ENCODE measurements at regions not wholly inside any gene's neighbourhood (a gene's known extent, or its start where the extent isn't known, plus 50 kb on each side); places are given as distances from the start of the nearest gene placed in this dataset.
"Not testable (repeated sequence)": the region's sequence is repeated elsewhere in the genome, so short reads cannot be mapped to it uniquely, and the experiment has no call there.

DNA sequence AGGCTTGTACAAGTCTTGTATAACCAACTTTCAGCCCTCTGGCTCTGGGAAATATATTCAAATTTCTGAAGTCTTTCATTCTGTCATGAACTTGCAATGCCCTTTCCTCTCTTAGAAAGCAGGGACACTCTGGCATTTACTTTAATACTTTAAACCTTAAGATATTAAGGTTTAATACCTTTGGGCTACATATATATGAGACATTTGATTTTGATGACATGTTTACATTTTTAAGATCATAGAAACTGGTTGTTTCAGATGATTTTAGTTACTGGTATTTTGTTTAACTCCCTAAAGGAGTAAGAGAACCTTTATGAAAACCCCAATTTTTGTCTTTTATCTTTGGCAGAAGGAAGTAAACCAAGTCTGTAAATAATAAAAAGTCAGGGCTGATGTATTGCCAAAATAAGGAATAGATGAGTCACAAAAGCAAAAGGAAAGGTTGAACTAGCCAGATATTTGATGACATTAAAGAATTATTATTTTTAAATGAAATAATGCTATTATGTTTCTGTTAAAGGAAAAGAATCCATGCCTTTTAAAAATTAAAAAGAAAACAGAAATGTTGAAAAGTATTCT, 579.0 kb upstream of the CBLB start:
- no peak overlapping the region for H3K4me3 ChIP-seq
- no peaks in the 10 kb centered on the region for H3K36me3 ChIP-seq
- no peak for DNase-seq
- H3K9me3 ChIP-seq, result no peaks in the 10 kb centered on the region
- H3K27me3 ChIP-seq, result no peaks in the 10 kb centered on the region

DNA sequence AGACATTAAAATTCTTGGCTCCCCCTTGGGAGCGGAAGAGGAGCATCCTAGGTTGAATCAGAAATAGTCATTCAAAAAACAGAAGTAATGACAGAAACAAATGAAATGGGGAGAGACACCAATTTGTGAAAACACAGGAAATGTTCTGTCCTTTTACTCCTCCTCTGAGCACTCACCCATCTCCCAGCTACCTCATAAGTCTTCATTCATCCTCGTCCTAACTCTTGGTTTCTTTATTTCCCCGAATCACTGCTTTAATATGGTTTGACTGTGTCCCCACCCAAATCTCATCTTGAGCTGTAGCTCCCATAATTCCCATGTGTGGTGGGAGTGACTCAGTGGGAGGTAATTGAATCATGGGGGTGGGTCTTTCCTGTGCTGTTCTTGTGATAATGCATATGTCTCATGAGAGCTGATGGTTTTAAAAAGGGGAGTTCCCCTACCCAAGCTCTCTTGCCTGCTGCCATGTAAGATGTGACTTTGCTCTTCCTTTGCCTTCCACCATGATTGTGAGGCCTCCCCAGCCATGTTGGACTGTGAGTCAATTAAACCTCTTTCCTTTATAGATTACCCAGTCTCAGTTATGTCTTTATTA, 579.7 kb upstream of the CBLB start:
- not testable (repeated sequence) for H3K4me3 ChIP-seq, H3K36me3 ChIP-seq, DNase-seq, H3K9me3 ChIP-seq, H3K27me3 ChIP-seq

DNA sequence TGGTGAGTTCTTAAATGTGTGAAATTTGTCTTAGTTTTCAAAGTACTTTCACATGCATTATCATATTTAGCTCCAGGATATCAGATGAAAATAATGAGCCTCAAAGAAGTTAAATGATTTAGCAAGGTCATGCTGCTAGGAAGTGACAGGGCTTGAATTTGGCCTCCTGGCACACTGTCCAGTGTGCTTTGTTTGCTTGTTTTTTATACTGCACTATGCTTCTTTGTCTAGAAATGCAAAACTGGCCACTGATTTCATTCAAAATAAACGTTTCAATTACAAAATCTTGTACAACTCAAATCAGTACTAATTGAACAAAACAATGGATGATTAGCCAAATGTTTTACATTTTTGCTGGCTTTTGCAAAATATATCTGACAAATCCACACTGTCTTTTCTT, 583.3 kb upstream of the CBLB start:
- no peak overlapping the region for H3K4me3 ChIP-seq
- no peaks in the 10 kb centered on the region for H3K9me3 ChIP-seq
- no peaks in the 10 kb centered on the region for H3K27me3 ChIP-seq
- no peak for DNase-seq
- H3K36me3 ChIP-seq, result no peaks in the 10 kb centered on the region

DNA sequence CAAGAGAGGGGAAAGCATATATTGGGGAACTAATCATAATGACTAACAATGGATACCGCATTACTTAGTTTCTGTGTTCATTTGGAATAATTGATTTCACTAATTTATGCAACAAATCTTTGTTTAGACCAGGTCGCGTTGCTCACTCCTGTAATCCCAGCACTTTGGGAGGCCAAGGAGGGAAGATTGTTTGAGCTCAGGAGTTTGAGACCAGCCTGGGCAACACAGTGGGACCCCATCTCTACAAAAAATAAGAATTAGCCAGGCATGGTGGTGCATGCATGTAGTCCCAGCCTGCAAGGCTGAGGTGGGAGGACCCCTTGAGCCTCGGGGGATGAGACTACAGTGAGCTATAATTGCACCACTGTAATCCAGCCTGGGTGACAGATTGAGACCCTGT, 585.7 kb upstream of the CBLB start:
- DNase-seq, result no peak
- H3K4me3 ChIP-seq, result no peak overlapping the region
- H3K27me3 ChIP-seq, result no peaks in the 10 kb centered on the region
- H3K9me3 ChIP-seq, result no peaks in the 10 kb centered on the region
- H3K36me3 ChIP-seq, result no peaks in the 10 kb centered on the region

DNA sequence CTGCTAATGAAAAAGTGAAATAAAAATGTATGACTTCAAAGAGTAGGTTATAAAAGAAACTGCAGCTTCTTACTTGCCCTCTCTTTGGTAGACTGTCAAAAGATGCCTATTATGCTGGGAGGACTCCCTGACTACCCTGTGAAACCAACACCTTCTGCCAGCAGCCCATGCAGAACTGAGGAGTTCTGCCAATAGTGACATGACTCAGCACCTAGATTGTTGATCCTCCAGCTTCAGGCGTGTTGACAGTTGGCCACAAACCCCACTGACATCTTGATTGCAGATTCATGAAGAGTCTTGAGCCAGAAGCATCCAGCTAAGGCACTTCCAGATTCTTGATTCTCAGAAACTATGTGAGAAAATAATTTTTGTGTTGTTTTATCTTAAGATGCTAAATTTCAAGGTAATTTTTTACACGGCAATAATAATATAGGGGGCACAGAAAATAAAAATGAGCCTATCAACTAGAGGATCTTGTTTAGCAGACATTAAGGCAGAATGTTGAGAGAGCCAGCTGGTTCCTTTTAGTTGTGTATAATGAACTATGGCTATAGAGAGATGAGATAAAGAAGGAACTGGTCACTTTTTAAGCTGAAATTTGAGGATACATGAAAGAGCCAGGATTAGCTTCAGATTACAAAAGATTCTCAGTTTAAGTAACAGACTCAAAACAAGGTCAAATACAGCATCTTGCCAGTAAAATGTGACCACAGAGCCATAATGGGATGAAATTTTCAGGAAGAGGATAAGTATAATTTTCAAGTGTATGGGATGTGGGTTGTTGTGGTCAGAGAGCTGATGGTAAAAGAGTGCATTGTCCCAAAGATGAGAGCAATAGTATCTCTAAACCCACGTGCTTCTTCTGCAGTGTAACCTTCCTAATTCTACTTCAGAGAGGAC, 588.7 kb upstream of the CBLB start:
- H3K36me3 ChIP-seq, result no peaks in the 10 kb centered on the region
- no peaks in the 10 kb centered on the region for H3K9me3 ChIP-seq
- DNase-seq, result peak; percentile 95
- H3K27me3 ChIP-seq, result no peaks in the 10 kb centered on the region
- H3K4me3 ChIP-seq, result no peak overlapping the region

DNA sequence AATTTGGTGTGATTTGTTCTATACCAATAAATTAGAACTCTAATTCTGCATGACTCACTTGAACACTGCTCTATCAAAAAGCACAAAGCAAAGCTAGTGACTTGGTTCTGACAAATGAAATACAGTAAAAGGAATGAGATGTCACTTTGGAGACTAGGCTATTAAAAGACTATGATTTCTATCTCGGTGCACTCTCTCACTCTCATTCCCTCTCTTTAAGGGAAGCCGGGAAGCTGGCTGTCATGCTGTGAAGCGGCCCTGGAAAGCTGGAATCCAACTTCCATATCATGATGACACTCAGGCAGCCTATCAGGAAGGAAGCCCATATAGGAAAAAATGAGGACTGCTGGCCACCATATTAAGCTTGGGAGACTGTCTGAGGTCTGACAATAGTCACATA, 590.1 kb upstream of the CBLB start:
- H3K9me3 ChIP-seq, result no peaks in the 10 kb centered on the region
- no peak for DNase-seq

DNA sequence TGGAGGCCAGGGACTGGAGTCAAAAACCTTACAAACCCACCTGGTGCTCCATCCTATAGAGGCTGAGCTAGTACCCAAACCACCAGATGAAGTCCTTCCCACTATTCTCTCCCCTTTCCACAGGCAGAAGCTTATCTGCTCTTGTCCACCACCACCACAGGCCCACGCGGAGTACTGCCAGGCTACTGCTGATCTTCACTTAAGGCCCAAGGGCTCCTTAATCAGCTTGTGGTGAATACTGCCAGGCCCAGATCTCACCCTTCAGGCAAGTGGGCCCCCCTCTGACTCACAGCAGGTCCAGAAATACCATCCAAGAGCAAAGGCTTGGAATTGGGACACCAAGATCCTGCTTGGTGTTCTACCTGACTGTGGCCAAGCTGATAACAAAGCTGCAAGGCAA, 598.1 kb upstream of the CBLB start:
- no peaks in the 10 kb centered on the region for H3K27me3 ChIP-seq
- DNase-seq, result no peak
- no peak overlapping the region for H3K4me3 ChIP-seq
- no peaks in the 10 kb centered on the region for H3K9me3 ChIP-seq
- H3K36me3 ChIP-seq, result no peaks in the 10 kb centered on the region

More for the DNA sequence above, 590.1 kb upstream of the CBLB start:
- H3K27me3 ChIP-seq, result no peaks in the 10 kb centered on the region
- H3K36me3 ChIP-seq, result no peaks in the 10 kb centered on the region
- H3K4me3 ChIP-seq, result no peak overlapping the region

DNA sequence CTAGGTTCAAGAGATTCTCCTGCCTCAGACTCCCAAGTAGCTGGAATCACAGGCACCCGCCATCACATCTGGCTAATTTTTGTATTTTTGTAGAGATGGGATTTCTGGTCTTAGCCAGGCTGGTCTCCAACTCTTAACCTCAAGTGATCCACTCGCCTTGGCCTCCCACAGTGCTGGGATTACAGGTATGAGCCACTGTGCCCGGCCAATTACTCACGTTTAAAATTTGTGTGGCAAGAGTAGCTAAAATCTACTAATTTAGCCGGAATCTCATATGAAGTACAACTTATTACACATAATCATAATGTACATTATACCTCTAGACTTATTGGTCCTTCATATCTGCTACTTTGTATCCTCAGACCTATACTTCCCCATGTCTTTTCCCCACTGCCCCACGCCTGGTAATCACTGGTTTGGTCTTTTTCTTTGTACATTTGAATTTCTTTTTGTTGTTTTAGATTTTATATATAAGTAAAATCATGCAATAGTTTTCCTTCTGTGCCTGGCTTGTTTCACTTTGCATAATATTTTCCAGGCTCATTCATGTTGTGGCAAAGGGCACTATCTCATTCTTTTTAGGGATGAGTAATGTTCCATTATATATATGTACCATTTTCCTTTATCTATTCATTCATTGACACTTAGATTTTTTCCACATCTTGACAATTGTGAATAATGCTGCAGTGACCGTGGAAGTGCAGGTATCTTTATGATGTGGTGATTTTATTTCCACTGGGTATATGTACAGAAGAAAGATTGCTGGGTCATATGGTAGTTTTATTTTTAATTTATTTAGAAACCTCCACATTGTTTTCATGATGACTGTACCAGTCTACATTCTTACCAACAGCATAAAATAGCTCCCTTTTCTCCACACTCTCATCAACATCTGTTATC, 605.0 kb upstream of the CBLB start:
- Histone ChIP-seq H3K36me3 (no peaks in the 10 kb centered on the region), H3K27me3 (no peaks in the 10 kb centered on the region), H3K4me3 (no peak overlapping the region), H3K9me3 (peaks cover 2% of the 10 kb centered on the region; the same call in 1 of the 2 replicates)
- no peak for DNase-seq

DNA sequence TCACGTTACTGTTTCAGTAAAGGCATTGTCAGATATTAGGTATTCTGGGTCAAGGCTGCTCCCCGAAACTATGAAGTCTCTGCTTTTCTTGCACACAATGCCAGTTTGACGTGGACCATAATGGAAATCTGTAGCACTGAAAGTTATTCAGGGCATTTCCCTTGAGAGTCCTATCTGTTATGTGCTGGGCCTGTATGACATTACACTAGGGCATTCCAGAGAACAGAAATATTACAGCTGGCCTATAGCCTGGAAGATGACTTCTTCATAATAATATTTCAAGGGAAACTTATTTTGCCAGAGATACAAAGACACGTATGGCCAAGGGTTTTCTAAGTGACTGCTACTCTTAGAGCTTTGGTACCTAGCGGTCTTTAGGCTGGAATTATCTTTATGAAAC, 613.6 kb upstream of the CBLB start:
- Histone ChIP-seq H3K36me3 (no peaks in the 10 kb centered on the region), H3K27me3 (no peaks in the 10 kb centered on the region; the same call in 1 of the 2 replicates), H3K4me3 (no peak overlapping the region), H3K9me3 (0 out of 2 replicates have a peak, but pooled peaks cover 4% of the 10 kb centered on the region)
- no peak for DNase-seq

DNA sequence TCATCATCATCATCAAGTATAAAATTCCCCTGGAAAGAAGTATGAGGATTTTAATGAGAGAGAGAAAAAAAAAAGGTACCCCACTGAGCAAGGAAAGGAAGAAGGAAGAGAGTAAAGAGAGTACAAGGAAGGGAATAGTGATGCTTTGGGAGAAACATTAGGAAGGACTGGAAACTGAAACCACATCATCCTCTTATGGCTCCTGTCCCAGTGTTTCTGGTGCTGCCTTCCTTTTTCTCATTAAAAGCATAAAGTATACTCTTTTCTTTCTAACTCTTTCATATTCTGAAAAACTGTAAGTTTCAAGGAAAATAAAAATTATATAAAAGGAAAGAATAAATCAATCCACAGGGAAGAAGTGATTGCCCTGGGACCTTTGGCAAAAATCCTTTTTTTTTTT, 616.4 kb upstream of the CBLB start:
- no peaks in the 10 kb centered on the region for H3K9me3 ChIP-seq
- no peak overlapping the region for H3K4me3 ChIP-seq
- no peak for DNase-seq
- no peaks in the 10 kb centered on the region; the same call in 1 of the 2 replicates for H3K27me3 ChIP-seq
- no peaks in the 10 kb centered on the region for H3K36me3 ChIP-seq

DNA sequence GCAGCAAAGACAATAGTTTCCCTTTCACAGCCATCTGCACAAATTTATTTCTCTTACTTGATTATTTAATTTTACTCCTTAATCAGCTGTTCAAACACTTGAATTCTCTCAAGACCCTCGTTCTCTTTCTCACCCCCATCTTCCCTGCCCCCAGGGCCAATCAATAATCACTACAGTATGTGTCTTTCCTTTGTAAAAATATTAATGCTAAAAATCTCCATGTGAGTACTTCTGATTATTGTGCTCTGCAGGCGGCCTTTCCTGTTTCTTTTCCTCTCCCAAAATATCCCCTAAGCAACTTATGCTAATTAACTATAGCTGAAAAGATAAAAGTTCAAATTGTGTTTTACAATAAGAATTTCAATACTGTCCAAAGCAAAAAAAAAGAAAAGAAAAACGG, 617.0 kb upstream of the CBLB start:
- Histone ChIP-seq H3K9me3 (no peaks in the 10 kb centered on the region), H3K36me3 (no peaks in the 10 kb centered on the region), H3K27me3 (no peaks in the 10 kb centered on the region; the same call in 1 of the 2 replicates), H3K4me3 (no peak overlapping the region)
- no peak for DNase-seq

DNA sequence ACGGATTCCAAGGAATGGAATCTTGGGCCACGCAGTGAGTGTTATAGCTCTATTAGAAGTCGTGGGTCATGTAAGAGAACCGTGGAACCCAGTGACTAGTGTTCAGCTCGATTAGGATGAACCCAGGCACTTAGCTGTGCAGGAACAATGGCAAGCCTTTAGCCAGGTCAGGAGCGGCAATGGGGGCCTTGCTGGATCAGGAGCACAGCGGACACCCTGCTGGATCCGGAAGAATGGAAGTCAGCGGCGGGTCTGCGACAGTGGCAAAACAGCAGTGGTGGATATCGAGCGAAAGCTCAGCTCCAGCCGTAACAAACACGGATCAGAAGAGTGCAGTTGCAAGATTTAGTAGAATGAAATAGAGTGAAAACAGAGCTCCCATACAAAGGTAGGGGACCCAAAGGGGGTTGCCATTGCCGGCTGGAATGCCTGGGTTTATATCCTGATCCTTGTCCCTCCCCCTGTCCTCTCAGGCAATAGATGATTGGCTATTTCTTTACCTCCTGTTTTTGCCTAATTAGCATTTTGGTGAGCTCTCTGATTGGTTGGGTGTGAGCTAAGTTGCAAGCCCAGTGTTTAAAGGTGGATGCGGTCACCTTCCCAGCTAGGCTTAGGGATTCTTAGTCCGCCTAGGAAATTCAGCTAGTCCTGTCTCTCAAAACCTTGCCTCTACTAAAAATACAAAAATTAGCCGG, 618.3 kb upstream of the CBLB start:
- not testable (repeated sequence) for H3K9me3 ChIP-seq, H3K4me3 ChIP-seq, DNase-seq, H3K27me3 ChIP-seq, H3K36me3 ChIP-seq

DNA sequence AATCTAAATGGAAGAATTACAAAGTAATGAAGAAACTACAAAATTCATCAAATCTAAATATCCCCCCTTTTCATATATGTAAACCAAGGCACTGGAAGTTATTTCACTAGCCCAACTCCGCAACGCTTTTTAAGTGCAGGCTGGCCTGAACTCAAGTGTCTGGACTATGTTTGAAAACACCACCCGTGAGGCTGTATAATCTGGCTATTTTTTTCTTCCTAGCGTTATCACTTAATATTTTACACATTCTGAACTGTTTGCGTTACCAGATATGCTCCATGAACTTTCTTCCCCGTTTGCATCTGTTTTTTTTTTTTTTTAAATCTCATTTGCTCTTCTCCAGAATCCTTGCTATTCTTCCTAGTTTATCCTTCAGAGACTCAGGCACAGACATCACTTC, 619.5 kb upstream of the CBLB start:
- no peak for DNase-seq
- no peak overlapping the region for H3K4me3 ChIP-seq
- no peaks in the 10 kb centered on the region for H3K36me3 ChIP-seq
- no peaks in the 10 kb centered on the region for H3K27me3 ChIP-seq
- H3K9me3 ChIP-seq, result no peaks in the 10 kb centered on the region

DNA sequence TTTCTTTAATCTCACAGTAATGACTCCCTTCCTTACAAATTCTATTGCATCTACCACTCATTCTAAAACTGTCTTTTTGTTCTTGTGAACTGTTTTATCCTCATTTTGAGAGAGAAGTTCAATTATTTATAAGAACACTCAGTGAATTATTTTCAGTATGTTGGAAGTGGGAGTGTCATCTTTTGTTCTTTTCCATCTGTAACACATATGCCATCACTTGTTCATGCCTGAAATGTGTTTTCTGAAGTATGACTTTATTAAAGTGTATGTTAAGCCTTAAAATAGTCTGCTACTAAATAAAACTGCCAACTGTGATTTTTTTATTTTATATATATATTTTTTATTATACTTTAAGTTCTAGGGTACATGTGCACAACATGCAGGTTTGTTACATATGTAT, 623.0 kb upstream of the CBLB start:
- no peaks in the 10 kb centered on the region for H3K27me3 ChIP-seq
- DNase-seq, result no peak
- no peak overlapping the region for H3K4me3 ChIP-seq
- no peaks in the 10 kb centered on the region for H3K36me3 ChIP-seq
- H3K9me3 ChIP-seq, result no peaks in the 10 kb centered on the region

DNA sequence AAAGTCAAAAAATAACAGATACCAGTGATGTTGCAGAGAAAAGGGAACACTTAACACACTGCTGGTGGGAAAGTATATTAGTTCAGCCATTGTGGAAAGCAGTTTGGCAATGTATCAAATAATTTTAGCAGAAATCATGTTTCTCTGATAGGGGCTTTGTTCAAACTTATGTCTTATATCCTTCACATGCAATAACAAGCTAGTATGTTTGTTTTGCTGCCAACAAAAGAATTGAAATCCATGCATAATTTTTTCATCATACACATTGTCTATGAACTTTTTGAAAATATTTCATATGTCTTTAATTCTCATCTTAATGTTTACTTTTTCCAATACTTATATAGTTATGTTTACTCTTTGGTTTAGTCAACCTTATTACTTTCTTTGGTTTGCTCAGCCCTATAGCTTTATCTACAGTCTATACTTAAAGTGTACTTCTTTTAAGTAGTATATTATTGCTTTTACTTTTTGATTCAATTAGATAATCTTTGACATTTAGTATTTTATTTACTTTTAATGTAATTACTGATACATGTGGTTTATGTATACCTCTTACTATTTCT, 639.6 kb upstream of the CBLB start:
- DNase-seq, result no peak
- Histone ChIP-seq H3K9me3 (no peaks in the 10 kb centered on the region), H3K4me3 (no peak overlapping the region), H3K27me3 (no peaks in the 10 kb centered on the region), H3K36me3 (no peaks in the 10 kb centered on the region)

DNA sequence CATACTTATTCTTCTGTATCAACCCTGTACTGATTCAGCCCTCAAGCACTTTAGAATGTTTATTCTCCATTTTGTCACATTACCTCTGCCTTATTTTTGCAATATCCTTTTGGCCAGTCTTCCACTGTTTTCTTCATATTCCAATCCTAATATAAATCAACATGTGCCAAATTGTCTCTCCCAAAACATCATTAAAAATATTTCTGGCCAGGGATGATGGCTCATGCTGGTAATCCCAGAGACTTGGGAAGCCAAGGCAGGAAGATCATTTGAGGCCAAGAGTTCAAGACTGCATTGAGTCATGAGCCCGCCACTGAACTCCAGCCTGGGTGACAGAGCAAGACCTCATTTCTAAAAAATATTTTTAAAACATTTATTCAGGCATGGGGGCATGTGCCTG, 641.4 kb upstream of the CBLB start:
- H3K36me3 ChIP-seq, result no peaks in the 10 kb centered on the region
- no peak overlapping the region for H3K4me3 ChIP-seq
- H3K9me3 ChIP-seq, result no peaks in the 10 kb centered on the region
- peak; percentile 68 for DNase-seq
- H3K27me3 ChIP-seq, result no peaks in the 10 kb centered on the region

Measured in MG63 (cell line).